ENCODE measurements at regions not wholly inside any gene's neighbourhood (a gene's known extent, or its start where the extent isn't known, plus 50 kb on each side); places are given as distances from the start of the nearest gene placed in this dataset.
A peak's percentile ranks its signal among the peaks of the same experiment; 100 is the strongest.

DNA sequence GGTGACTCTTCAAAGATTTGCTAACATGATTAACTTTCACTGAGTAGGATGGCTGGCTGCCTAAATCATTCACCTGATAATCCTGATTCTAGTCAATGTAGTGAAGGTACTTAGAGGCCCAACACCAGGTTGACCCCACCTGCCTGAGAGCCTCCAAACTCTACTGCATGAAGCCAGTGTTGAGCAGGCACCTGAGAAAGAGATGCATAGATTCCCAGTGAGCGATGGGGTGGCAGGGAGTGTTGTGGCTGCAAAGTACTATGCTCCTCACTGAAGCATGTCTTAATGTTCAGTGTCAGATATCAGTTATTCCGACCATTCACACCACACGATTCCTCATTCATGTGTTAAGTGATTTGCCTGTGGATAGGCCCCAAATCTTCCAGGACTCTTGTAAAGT, 804.4 kb downstream of the TLE4 start:
- CTCF ChIA-PET, result interaction anchor here (0.8 kb wide), 1 partner anchor 90 kb away, joined by 4 read pairs; no protein-coding TSS in a partner anchor
- TF ChIP-seq, protein P1, sequence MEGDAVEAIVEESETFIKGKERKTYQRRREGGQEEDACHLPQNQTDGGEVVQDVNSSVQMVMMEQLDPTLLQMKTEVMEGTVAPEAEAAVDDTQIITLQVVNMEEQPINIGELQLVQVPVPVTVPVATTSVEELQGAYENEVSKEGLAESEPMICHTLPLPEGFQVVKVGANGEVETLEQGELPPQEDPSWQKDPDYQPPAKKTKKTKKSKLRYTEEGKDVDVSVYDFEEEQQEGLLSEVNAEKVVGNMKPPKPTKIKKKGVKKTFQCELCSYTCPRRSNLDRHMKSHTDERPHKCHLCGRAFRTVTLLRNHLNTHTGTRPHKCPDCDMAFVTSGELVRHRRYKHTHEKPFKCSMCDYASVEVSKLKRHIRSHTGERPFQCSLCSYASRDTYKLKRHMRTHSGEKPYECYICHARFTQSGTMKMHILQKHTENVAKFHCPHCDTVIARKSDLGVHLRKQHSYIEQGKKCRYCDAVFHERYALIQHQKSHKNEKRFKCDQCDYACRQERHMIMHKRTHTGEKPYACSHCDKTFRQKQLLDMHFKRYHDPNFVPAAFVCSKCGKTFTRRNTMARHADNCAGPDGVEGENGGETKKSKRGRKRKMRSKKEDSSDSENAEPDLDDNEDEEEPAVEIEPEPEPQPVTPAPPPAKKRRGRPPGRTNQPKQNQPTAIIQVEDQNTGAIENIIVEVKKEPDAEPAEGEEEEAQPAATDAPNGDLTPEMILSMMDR (IDR thresholded peaks at IDR 0.05; ENCODE audit: unreplicated experiment), result no peak
- Mint-ChIP-seq H3K36me3 (ENCODE audit: insufficient read depth, unreplicated experiment) (no peaks in the 10 kb centered on the region), H3K4me3 (ENCODE audit: unreplicated experiment) (no peak overlapping the region), H3K27ac (ENCODE audit: low read depth, unreplicated experiment) (no peak overlapping the region), H3K4me1 (ENCODE audit: insufficient read depth, unreplicated experiment) (peaks cover 30% of the 10 kb centered on the region), H3K9me3 (ENCODE audit: unreplicated experiment) (no peaks in the 10 kb centered on the region), H3K27me3 (ENCODE audit: insufficient read depth, unreplicated experiment) (no peaks in the 10 kb centered on the region)
- intact Hi-C loops (cut with micrococcal nuclease), result no loop called here
- POLR2A ChIA-PET, result no interaction called here
- no peak for DNase-seq (ENCODE audit: unreplicated experiment)
- no TSS peak for BruUV-seq (replicated peaks)

DNA sequence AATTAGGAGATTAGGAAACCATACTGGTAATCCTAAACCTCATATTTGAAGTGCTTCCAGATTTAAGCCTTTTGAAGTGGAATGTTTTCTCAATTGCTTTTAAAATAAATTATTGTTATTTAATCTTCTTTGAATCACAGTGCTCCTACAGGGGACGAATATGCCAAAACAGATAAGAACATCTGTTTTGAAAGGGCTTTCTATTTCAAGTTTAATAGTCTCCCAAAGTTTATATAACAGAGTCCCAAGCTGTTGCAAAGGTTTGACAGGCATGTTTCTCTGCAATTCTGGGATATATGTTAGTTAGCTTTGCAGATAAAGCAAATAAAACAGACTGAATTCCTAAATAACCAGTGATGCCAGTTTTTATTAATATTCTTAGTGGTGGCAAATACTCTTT, 803.7 kb downstream of the TLE4 start:
- Mint-ChIP-seq H3K36me3 (ENCODE audit: insufficient read depth, unreplicated experiment) (no peaks in the 10 kb centered on the region), H3K9me3 (ENCODE audit: unreplicated experiment) (no peaks in the 10 kb centered on the region), H3K4me1 (ENCODE audit: insufficient read depth, unreplicated experiment) (peaks cover 28% of the 10 kb centered on the region), H3K4me3 (ENCODE audit: unreplicated experiment) (no peak overlapping the region), H3K27me3 (ENCODE audit: insufficient read depth, unreplicated experiment) (no peaks in the 10 kb centered on the region), H3K27ac (ENCODE audit: low read depth, unreplicated experiment) (no peak overlapping the region)
- no peak for DNase-seq (ENCODE audit: unreplicated experiment)
- POLR2A ChIA-PET, result no interaction called here
- intact Hi-C loops (cut with micrococcal nuclease), result no loop called here
- no TSS peak for BruUV-seq (replicated peaks)
- CTCF ChIA-PET, result interaction anchor here (0.6 to 1.2 kb wide), 3 partner anchors 89 to 1465 kb away, joined by 3 to 4 read pairs (median 3); no protein-coding TSS in a partner anchor
- TF ChIP-seq, protein P1 (IDR thresholded peaks at IDR 0.05; ENCODE audit: unreplicated experiment), result no peak

DNA sequence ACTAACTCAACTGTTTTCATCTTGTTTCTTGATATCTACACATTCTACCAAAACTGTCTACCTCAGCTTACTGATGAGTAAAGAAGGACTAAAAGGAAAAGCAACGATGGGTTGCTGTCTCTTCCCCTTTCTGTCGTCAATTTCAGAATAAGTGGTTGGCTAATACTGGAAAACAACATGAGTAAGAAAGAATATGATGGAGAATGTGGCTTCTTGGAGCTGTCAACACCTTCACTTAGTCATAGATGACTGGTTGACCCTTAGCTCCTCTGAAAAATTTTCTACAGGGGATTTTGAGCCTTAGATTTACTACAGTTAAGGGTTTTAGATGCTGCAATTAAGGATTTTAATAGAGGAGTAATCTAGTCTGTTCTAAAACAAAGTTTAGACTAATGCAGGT, 797.9 kb downstream of the TLE4 start:
- H3K4me3 Mint-ChIP-seq (ENCODE audit: unreplicated experiment), result no peak overlapping the region
- CTCF ChIA-PET, result interaction anchor here (0.5 to 1.8 kb wide), 5 partner anchors 9 to 1629 kb away, joined by 3 to 5 read pairs (median 4); no protein-coding TSS in a partner anchor

DNA sequence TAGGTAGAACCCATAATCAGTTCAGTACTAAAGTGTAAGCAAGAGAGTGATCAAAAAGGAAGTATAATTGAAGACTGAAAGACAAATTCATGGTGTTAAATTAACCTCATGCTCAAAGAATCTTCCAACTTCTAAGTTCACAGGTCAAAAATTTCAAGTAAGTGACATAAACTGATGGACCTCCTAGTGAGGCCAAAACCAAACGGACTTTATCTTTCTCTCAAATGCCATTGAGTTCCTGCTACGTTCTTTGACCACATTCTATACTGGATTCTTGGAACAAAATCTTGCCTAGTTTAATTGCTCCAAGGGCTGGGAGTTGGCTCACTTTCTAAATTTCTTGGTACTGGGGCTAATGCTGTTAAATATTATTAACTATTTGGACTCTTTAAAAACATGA, 794.9 kb downstream of the TLE4 start:
- no peak for DNase-seq (ENCODE audit: unreplicated experiment)
- Mint-ChIP-seq H3K4me3 (ENCODE audit: unreplicated experiment) (no peak overlapping the region), H3K27me3 (ENCODE audit: insufficient read depth, unreplicated experiment) (no peaks in the 10 kb centered on the region), H3K27ac (ENCODE audit: low read depth, unreplicated experiment) (no peak overlapping the region), H3K9me3 (ENCODE audit: unreplicated experiment) (peaks cover 8% of the 10 kb centered on the region), H3K4me1 (ENCODE audit: insufficient read depth, unreplicated experiment) (no peaks in the 10 kb centered on the region), H3K36me3 (ENCODE audit: insufficient read depth, unreplicated experiment) (no peaks in the 10 kb centered on the region)
- ChIA-PET POLR2A (interaction anchor here (0.7 kb wide), 1 partner anchor 120 kb away, joined by 3 read pairs; no protein-coding TSS in a partner anchor), CTCF (no interaction called here)
- TF ChIP-seq, protein P1 (IDR thresholded peaks at IDR 0.05; ENCODE audit: unreplicated experiment), result no peak
- intact Hi-C loops (cut with micrococcal nuclease), result no loop called here
- BruUV-seq (replicated peaks), result no TSS peak

More for the DNA sequence above, 797.9 kb downstream of the TLE4 start:
- Mint-ChIP-seq H3K27me3 (ENCODE audit: insufficient read depth, unreplicated experiment) (no peaks in the 10 kb centered on the region), H3K36me3 (ENCODE audit: insufficient read depth, unreplicated experiment) (no peaks in the 10 kb centered on the region), H3K4me1 (ENCODE audit: insufficient read depth, unreplicated experiment) (no peaks in the 10 kb centered on the region), H3K9me3 (ENCODE audit: unreplicated experiment) (peaks cover 8% of the 10 kb centered on the region), H3K27ac (ENCODE audit: low read depth, unreplicated experiment) (no peak overlapping the region)
- no TSS peak for BruUV-seq (replicated peaks)
- intact Hi-C loops (cut with micrococcal nuclease), result no loop called here
- POLR2A ChIA-PET, result interaction anchor here (0.9 kb wide), 1 partner anchor 9 kb away, joined by 7 read pairs; no protein-coding TSS in a partner anchor
- peak; percentile 40 for DNase-seq (ENCODE audit: unreplicated experiment)
- TF ChIP-seq, protein P1 (IDR thresholded peaks at IDR 0.05; ENCODE audit: unreplicated experiment), result no peak

Data from MCF 10A (cell line).